GM12878 (cell line): ENCODE measurements at regions not wholly inside any gene's neighbourhood (a gene's known extent, or its start where the extent isn't known, plus 50 kb on each side); places are given as distances from the start of the nearest gene placed in this dataset.

ENCODE experiments used
- ATAC-seq: fragments of 200-7000 bp; cut with Tn5 transposase; 3 replicates; pipeline ENCODE4 v1.9.1; 2020; ENCODE audit warnings: mild to moderate bottlenecking, moderate library complexity
- BruUV-seq: library from RNA; stranded (reverse); fragments of 400-500 nt; replicated peaks from 2 replicates; lab custom pipeline; 2021; lab: Mats Ljungman, UMichigan
- CTCF ChIA-PET: fragments of 300-600 bp; sonication (Branson Sonifier 250); formaldehyde crosslinking; extraction: SDS; loops from one replicate; lab custom pipeline; 2021; ENCODE audit warnings: inconsistent platforms; lab: Yijun Ruan, JAX
- POLR2A ChIA-PET: fragments of 350-600 bp; formaldehyde crosslinking; extraction: SDS; loops from one replicate; lab custom pipeline; 2021; ENCODE audit warnings: inconsistent platforms; lab: Charles Lee
- RAD21 ChIA-PET: fragments of 300-600 bp; sonication (Branson Sonifier 250); formaldehyde crosslinking; loops from one replicate; lab custom pipeline; 2023; ENCODE audit warnings: antibody characterized with exemption; ENCODE audit not compliant: unreplicated experiment; lab: Charles Lee
- SMC1A ChIA-PET: fragments of 300-600 bp; sonication (Branson Sonifier 250); formaldehyde crosslinking; loops from one replicate; lab custom pipeline; 2023; ENCODE audit not compliant: unreplicated experiment, uncharacterized antibody; lab: Charles Lee
- DNase-seq: peaks from one replicate; pipeline ENCODE4 v3.0.0-alpha.2; 2011; ENCODE audit warnings: low read depth, low spot score
- FAIRE-seq: peaks from 3 replicates; lab custom pipeline; 2011; peaks lifted over from hg19 to GRCh38; lab: Jason Lieb, UNC
- H2AFZ ChIP-seq: 2 replicates; pipeline ENCODE4 v1.6.0; 2011; ENCODE audit warnings: low read depth, low read length, control low read depth; ENCODE audit not compliant: control insufficient read depth
- H3K27ac ChIP-seq: 2 replicates; pipeline ENCODE4 v1.5.1; 2011; ENCODE audit warnings: control low read depth; ENCODE audit not compliant: control insufficient read depth, insufficient read depth
- H3K27me3 ChIP-seq, 2 experiments: replicated peaks in 1 of 2; 2 replicates each; pipeline versions ENCODE4 v1.6.0 to v1.6.1; 2011; ENCODE audit warnings: low read length in 1 of 2; ENCODE audit not compliant: control insufficient read depth in 2 of 2, insufficient read depth in 2 of 2
- H3K36me3 ChIP-seq, 2 experiments: 2 replicates each; pipeline ENCODE4 v1.5.1; 2011; ENCODE audit warnings: low read length in 1 of 2; ENCODE audit not compliant: control insufficient read depth in 2 of 2, insufficient read depth in 2 of 2
- H3K4me1 ChIP-seq: 2 replicates; pipeline ENCODE4 v1.6.1; 2011; ENCODE audit warnings: mild to moderate bottlenecking, low read length, moderate library complexity, mixed read lengths; ENCODE audit not compliant: control insufficient read depth, insufficient read depth
- H3K4me2 ChIP-seq: 2 replicates; pipeline ENCODE4 v1.6.0; 2011; ENCODE audit warnings: control low read depth; ENCODE audit not compliant: control insufficient read depth, insufficient read depth
- H3K4me3 ChIP-seq: fragments of 200-600 bp; sonication (generic); 2 replicates; pipeline ENCODE4 v1.5.1; 2016
- H3K79me2 ChIP-seq: 2 replicates; pipeline ENCODE4 v1.6.0; 2011; ENCODE audit warnings: low read length; ENCODE audit not compliant: control insufficient read depth, insufficient read depth
- H3K9ac ChIP-seq: 2 replicates; pipeline ENCODE4 v1.8.0; 2011; ENCODE audit warnings: low read length, control low read depth, mixed read lengths; ENCODE audit not compliant: control insufficient read depth, insufficient read depth
- H3K9me3 ChIP-seq: replicated peaks from 3 replicates; pipeline ENCODE4 v1.5.1; 2011; ENCODE audit warnings: mild to moderate bottlenecking, low read length; ENCODE audit not compliant: control insufficient read depth, insufficient read depth
- H4K20me1 ChIP-seq: 2 replicates; pipeline ENCODE4 v1.6.0; 2011; ENCODE audit not compliant: control insufficient read depth, insufficient read depth
- CBX3 ChIP-seq: fragments of 200-600 bp; sonication (generic); IDR thresholded peaks from 2 replicates; pipeline ENCODE4 v1.6.1; 2016; ENCODE audit warnings: low read depth, borderline replicate concordance
- EP300 ChIP-seq, 2 experiments: fragments of 150-350 bp in 1 of 2; IDR thresholded peaks; 2 replicates each; pipeline ENCODE4 v1.6.1; 2011 to 2012; ENCODE audit warnings: low read depth in 2 of 2, low read length in 2 of 2, borderline replicate concordance in 1 of 2, improper control_type of control experiment in 1 of 2, inconsistent platforms in 1 of 2; ENCODE audit not compliant: control insufficient read depth in 1 of 2
- FOXM1 ChIP-seq: IDR thresholded peaks from 2 replicates; pipeline ENCODE4 v1.6.1; 2012; ENCODE audit warnings: low read depth, mild to moderate bottlenecking, inconsistent platforms, low read length, moderate library complexity
- JUND ChIP-seq: IDR thresholded peaks from 2 replicates; pipeline ENCODE4 v1.6.1; 2012; ENCODE audit warnings: low read depth, mild to moderate bottlenecking, low read length, improper control_type of control experiment, moderate library complexity
- KAT2A ChIP-seq: conservative IDR thresholded peaks from 2 replicates; pipeline ENCODE4 v1.6.1; 2011; ENCODE audit warnings: low read depth, low read length; ENCODE audit not compliant: control insufficient read depth
- MTA3 ChIP-seq: IDR thresholded peaks from 2 replicates; pipeline ENCODE4 v1.6.1; 2012; ENCODE audit warnings: low read length, inconsistent platforms, borderline replicate concordance
- RBBP5 ChIP-seq: fragments of 200-600 bp; sonication (generic); conservative IDR thresholded peaks from 2 replicates; pipeline ENCODE4 v1.6.1; 2016
- RUNX3 ChIP-seq: IDR thresholded peaks from 2 replicates; pipeline ENCODE4 v1.6.1; 2012; ENCODE audit warnings: low read length, inconsistent platforms
- WGBS: methylation state at CpG from one replicate; pipeline ENCODE4 v1.1.6; 2016; ENCODE audit warnings: low lambda C conversion rate; ENCODE audit not compliant: insufficient replicate concordance, insufficient coverage; ENCODE audit errors: missing lambda C conversion rate; 5-methylcytosine and 5-hydroxymethylcytosine counted together
- in situ Hi-C: fragments of 300-500 bp; cut with MboI; formaldehyde crosslinking; loops from 9 replicates; pipeline ENCODE4 v1.14.3; 2018; ENCODE audit warnings: mixed read lengths
- intact Hi-C: fragments of 100-400 bp; cut with micrococcal nuclease; formaldehyde crosslinking; loops from one replicate; pipeline ENCODE4 v1.14.2; 2022; ENCODE audit not compliant: unreplicated experiment
- TF ChIP-seq, protein P1 (sequence below): fragments of 450-650 bp; formaldehyde crosslinking; IDR thresholded peaks from 2 replicates; pipeline ENCODE4 v1.5.0; 2022; ENCODE audit warnings: mild to moderate bottlenecking, missing genetic modification characterization
- TF ChIP-seq, protein P2 (sequence below): IDR thresholded peaks from 2 replicates; pipeline ENCODE4 v1.6.1; 2012; ENCODE audit warnings: low read length, inconsistent platforms
- TF ChIP-seq, protein P3 (sequence below): fragments of 450-650 bp; IDR thresholded peaks from 2 replicates; pipeline ENCODE4 v1.6.1; 2017; ENCODE audit warnings: borderline replicate concordance
- TF ChIP-seq, protein P4 (sequence below): fragments of 450-650 bp; IDR thresholded peaks from 2 replicates; pipeline ENCODE4 v1.6.1; 2017; ENCODE audit warnings: mild to moderate bottlenecking, moderate library complexity
- TF ChIP-seq, protein P5 (sequence below): IDR thresholded peaks from 2 replicates; pipeline ENCODE4 v1.6.1; 2012; ENCODE audit warnings: low read depth, low read length, improper control_type of control experiment

DNA sequence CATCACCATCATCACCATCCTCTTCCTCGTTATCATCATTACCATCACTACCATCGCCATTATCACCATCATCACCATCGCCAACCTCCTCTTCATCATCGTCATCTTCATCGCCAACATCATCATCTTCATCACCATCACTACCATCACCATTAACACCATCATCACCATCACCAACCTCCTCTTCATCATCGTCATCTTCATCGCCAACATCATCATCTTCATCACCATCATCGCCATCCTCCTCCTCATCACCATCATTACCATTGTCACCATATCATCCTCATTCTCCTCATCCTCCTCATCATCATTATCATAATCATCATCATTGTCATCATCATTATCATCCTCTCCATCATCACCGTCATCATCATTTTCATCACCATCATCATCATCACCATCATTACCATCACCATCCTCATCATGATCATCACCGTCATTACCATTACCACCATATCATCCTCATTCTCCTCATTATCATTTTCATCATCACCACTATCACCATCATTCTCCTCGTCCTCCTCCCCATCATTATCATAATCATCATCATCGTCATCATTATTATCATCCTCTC, 1498.7 kb downstream of the TBC1D22A start:
- CTCF ChIA-PET, result no interaction called here
- 63% methylated on average over 12 of the region's 12 CpGs for WGBS
- TF ChIP-seq KAT2A (no peak), RUNX3 (no peak), CBX3 (no peak), JUND (no peak), FOXM1 (no peak), RBBP5 (no peak), EP300 (IDR thresholded peaks at IDR 0.05; ENCODE audit: borderline replicate concordance in 1 of 2, control insufficient read depth in 1 of 2, low read depth in 2 of 2, low read length in 2 of 2) (no peak), MTA3 (no peak)
- TF ChIP-seq, protein P1, sequence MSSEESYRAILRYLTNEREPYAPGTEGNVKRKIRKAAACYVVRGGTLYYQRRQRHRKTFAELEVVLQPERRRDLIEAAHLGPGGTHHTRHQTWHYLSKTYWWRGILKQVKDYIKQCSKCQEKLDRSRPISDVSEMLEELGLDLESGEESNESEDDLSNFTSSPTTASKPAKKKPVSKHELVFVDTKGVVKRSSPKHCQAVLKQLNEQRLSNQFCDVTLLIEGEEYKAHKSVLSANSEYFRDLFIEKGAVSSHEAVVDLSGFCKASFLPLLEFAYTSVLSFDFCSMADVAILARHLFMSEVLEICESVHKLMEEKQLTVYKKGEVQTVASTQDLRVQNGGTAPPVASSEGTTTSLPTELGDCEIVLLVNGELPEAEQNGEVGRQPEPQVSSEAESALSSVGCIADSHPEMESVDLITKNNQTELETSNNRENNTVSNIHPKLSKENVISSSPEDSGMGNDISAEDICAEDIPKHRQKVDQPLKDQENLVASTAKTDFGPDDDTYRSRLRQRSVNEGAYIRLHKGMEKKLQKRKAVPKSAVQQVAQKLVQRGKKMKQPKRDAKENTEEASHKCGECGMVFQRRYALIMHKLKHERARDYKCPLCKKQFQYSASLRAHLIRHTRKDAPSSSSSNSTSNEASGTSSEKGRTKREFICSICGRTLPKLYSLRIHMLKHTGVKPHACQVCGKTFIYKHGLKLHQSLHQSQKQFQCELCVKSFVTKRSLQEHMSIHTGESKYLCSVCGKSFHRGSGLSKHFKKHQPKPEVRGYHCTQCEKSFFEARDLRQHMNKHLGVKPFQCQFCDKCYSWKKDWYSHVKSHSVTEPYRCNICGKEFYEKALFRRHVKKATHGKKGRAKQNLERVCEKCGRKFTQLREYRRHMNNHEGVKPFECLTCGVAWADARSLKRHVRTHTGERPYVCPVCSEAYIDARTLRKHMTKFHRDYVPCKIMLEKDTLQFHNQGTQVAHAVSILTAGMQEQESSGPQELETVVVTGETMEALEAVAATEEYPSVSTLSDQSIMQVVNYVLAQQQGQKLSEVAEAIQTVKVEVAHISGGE (CRISPR knock-in tag), result no peak
- TF ChIP-seq, protein P2, sequence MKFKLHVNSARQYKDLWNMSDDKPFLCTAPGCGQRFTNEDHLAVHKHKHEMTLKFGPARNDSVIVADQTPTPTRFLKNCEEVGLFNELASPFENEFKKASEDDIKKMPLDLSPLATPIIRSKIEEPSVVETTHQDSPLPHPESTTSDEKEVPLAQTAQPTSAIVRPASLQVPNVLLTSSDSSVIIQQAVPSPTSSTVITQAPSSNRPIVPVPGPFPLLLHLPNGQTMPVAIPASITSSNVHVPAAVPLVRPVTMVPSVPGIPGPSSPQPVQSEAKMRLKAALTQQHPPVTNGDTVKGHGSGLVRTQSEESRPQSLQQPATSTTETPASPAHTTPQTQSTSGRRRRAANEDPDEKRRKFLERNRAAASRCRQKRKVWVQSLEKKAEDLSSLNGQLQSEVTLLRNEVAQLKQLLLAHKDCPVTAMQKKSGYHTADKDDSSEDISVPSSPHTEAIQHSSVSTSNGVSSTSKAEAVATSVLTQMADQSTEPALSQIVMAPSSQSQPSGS, result no peak
- TF ChIP-seq, protein P3, sequence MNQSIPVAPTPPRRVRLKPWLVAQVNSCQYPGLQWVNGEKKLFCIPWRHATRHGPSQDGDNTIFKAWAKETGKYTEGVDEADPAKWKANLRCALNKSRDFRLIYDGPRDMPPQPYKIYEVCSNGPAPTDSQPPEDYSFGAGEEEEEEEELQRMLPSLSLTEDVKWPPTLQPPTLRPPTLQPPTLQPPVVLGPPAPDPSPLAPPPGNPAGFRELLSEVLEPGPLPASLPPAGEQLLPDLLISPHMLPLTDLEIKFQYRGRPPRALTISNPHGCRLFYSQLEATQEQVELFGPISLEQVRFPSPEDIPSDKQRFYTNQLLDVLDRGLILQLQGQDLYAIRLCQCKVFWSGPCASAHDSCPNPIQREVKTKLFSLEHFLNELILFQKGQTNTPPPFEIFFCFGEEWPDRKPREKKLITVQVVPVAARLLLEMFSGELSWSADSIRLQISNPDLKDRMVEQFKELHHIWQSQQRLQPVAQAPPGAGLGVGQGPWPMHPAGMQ, result no peak
- TF ChIP-seq, protein P4, sequence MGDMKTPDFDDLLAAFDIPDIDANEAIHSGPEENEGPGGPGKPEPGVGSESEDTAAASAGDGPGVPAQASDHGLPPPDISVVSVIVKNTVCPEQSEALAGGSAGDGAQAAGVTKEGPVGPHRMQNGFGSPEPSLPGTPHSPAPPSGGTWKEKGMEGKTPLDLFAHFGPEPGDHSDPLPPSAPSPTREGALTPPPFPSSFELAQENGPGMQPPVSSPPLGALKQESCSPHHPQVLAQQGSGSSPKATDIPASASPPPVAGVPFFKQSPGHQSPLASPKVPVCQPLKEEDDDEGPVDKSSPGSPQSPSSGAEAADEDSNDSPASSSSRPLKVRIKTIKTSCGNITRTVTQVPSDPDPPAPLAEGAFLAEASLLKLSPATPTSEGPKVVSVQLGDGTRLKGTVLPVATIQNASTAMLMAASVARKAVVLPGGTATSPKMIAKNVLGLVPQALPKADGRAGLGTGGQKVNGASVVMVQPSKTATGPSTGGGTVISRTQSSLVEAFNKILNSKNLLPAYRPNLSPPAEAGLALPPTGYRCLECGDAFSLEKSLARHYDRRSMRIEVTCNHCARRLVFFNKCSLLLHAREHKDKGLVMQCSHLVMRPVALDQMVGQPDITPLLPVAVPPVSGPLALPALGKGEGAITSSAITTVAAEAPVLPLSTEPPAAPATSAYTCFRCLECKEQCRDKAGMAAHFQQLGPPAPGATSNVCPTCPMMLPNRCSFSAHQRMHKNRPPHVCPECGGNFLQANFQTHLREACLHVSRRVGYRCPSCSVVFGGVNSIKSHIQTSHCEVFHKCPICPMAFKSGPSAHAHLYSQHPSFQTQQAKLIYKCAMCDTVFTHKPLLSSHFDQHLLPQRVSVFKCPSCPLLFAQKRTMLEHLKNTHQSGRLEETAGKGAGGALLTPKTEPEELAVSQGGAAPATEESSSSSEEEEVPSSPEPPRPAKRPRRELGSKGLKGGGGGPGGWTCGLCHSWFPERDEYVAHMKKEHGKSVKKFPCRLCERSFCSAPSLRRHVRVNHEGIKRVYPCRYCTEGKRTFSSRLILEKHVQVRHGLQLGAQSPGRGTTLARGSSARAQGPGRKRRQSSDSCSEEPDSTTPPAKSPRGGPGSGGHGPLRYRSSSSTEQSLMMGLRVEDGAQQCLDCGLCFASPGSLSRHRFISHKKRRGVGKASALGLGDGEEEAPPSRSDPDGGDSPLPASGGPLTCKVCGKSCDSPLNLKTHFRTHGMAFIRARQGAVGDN, result no peak
- TF ChIP-seq, protein P5, sequence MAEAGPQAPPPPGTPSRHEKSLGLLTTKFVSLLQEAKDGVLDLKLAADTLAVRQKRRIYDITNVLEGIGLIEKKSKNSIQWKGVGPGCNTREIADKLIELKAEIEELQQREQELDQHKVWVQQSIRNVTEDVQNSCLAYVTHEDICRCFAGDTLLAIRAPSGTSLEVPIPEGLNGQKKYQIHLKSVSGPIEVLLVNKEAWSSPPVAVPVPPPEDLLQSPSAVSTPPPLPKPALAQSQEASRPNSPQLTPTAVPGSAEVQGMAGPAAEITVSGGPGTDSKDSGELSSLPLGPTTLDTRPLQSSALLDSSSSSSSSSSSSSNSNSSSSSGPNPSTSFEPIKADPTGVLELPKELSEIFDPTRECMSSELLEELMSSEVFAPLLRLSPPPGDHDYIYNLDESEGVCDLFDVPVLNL, result no peak

More for the DNA sequence above, 1498.7 kb downstream of the TBC1D22A start:
- no peaks in the 10 kb centered on the region for H3K4me1 ChIP-seq
- H3K36me3 ChIP-seq, result no peaks in the 10 kb centered on the region
- no peak overlapping the region for H3K27ac ChIP-seq
- no peaks in the 10 kb centered on the region for H3K79me2 ChIP-seq
- FAIRE-seq (no peak), ATAC-seq (no peak), DNase-seq (no peak)
- no TSS peak for BruUV-seq
- H3K4me3 ChIP-seq, result no peak overlapping the region
- no peak overlapping the region for H3K9ac ChIP-seq
- ChIA-PET RAD21 (no interaction called here), POLR2A (no interaction called here), SMC1A (no interaction called here)
- no peaks in the 10 kb centered on the region for H3K27me3 ChIP-seq
- H3K4me2 ChIP-seq, result no peak overlapping the region
- in situ Hi-C loops, result no loop called here
- H2AFZ ChIP-seq, result no peak overlapping the region
- intact Hi-C loops, result no loop called here
- no peaks in the 10 kb centered on the region; the same call in 2 of the 3 replicates for H3K9me3 ChIP-seq
- no peaks in the 10 kb centered on the region for H4K20me1 ChIP-seq
